GM18873 (cell line): ENCODE measurements at regions not wholly inside any gene's neighbourhood (a gene's known extent, or its start where the extent isn't known, plus 50 kb on each side); places are given as distances from the start of the nearest gene placed in this dataset.
"Not testable (repeated sequence)": the region's sequence is repeated elsewhere in the genome, so short reads cannot be mapped to it uniquely, and the experiment has no call there.

Experiments used
- ATAC-seq: cut with Tn5 transposase; IDR thresholded peaks from one replicate; pipeline ENCODE4 v1.9.1; 2021; ENCODE audit warnings: mild to moderate bottlenecking, moderate library complexity, moderate number of reproducible peaks; ENCODE audit not compliant: unreplicated experiment, low FRiP score

GRCh38 chr16:13336335-13336734 lies 434.9 kb downstream of the SHISA9 start:
- ATAC-seq: no peak

- not testable (repeated sequence) for ATAC-seq
Observed at GRCh38 chr16:13336907-13337881, 435.8 kb downstream of the SHISA9 start.

GRCh38 chr16:13338044-13338443 lies 436.6 kb downstream of the SHISA9 start:
- no peak for ATAC-seq

- ATAC-seq: no peak
Observed at GRCh38 chr16:13342675-13343074, 441.3 kb downstream of the SHISA9 start.

- ATAC-seq: no peak
Observed at GRCh38 chr16:13344001-13344400, 442.6 kb downstream of the SHISA9 start.

- no peak for ATAC-seq
Observed at GRCh38 chr16:13348416-13348815, 447.0 kb downstream of the SHISA9 start.

- no peak for ATAC-seq
Observed at GRCh38 chr16:13350000-13350399, 448.6 kb downstream of the SHISA9 start.

GRCh38 chr16:13351181-13351580 lies 449.8 kb downstream of the SHISA9 start:
- ATAC-seq: no peak

- ATAC-seq: no peak
Observed at GRCh38 chr16:13351601-13352217, 450.3 kb downstream of the SHISA9 start.

GRCh38 chr16:13352796-13353195 lies 451.4 kb downstream of the SHISA9 start:
- not testable (repeated sequence) for ATAC-seq

GRCh38 chr16:13357842-13358241 lies 456.4 kb downstream of the SHISA9 start:
- not testable (repeated sequence) for ATAC-seq

GRCh38 chr16:13359835-13360234 lies 458.4 kb downstream of the SHISA9 start:
- no peak for ATAC-seq

GRCh38 chr16:13372421-13372820 lies 471.0 kb downstream of the SHISA9 start:
- ATAC-seq: no peak

- ATAC-seq: no peak
Observed at GRCh38 chr16:13376174-13376573, 474.8 kb downstream of the SHISA9 start.

GRCh38 chr16:13377143-13377542 lies 475.7 kb downstream of the SHISA9 start:
- ATAC-seq: no peak

- no peak for ATAC-seq
Observed at GRCh38 chr16:13378151-13378550, 476.8 kb downstream of the SHISA9 start.

GRCh38 chr16:13379266-13379665 lies 477.9 kb downstream of the SHISA9 start:
- ATAC-seq: no peak

- not testable (repeated sequence) for ATAC-seq
Observed at GRCh38 chr16:13385156-13386040, 484.0 kb downstream of the SHISA9 start.

- no peak for ATAC-seq
Observed at GRCh38 chr16:13390093-13390985, 488.9 kb downstream of the SHISA9 start.

GRCh38 chr16:13390986-13391305 lies 489.5 kb downstream of the SHISA9 start:
- ATAC-seq: no peak
